Skeletal muscle tissue (tissue), 3 donors: ENCODE measurements at regions not wholly inside any gene's neighbourhood (a gene's known extent, or its start where the extent isn't known, plus 50 kb on each side); places are given as distances from the start of the nearest gene placed in this dataset.

Source experiments
- H3K27ac ChIP-seq: one replicate; pipeline ENCODE4 v1.7.0; 2013; ENCODE audit warnings: mild to moderate bottlenecking, low read depth, low read length, inconsistent platforms
- H3K27me3 ChIP-seq, 3 donors: one replicate each; pipeline ENCODE4 v1.7.0; 2013; ENCODE audit warnings: low read length in 3 of 3; ENCODE audit not compliant: control insufficient read depth in 3 of 3, insufficient read depth in 3 of 3
- H3K36me3 ChIP-seq, 3 donors: one replicate each; pipeline ENCODE4 v1.7.0; 2013; ENCODE audit warnings: low read length in 3 of 3; ENCODE audit not compliant: control insufficient read depth in 3 of 3, insufficient read depth in 3 of 3
- H3K4me1 ChIP-seq, 3 donors: one replicate each; pipeline ENCODE4 v1.7.0; 2013; ENCODE audit warnings: low read length in 3 of 3, mild to moderate bottlenecking in 3 of 3; ENCODE audit not compliant: control insufficient read depth in 3 of 3, insufficient read depth in 3 of 3
- H3K4me3 ChIP-seq, 3 donors: one replicate each; pipeline ENCODE4 v1.7.0; 2013; ENCODE audit warnings: low read length in 3 of 3
- H3K9ac ChIP-seq, 3 donors: one replicate each; pipeline ENCODE4 v1.7.0; 2013; ENCODE audit warnings: low read length in 3 of 3, mild to moderate bottlenecking in 3 of 3, moderate library complexity in 2 of 3, low read depth in 1 of 3
- H3K9me3 ChIP-seq, 3 donors: one replicate each; pipeline ENCODE4 v1.7.0; 2013; ENCODE audit warnings: low read length in 3 of 3; ENCODE audit not compliant: control insufficient read depth in 3 of 3
- donor health status: Osteomylitis.

DNA sequence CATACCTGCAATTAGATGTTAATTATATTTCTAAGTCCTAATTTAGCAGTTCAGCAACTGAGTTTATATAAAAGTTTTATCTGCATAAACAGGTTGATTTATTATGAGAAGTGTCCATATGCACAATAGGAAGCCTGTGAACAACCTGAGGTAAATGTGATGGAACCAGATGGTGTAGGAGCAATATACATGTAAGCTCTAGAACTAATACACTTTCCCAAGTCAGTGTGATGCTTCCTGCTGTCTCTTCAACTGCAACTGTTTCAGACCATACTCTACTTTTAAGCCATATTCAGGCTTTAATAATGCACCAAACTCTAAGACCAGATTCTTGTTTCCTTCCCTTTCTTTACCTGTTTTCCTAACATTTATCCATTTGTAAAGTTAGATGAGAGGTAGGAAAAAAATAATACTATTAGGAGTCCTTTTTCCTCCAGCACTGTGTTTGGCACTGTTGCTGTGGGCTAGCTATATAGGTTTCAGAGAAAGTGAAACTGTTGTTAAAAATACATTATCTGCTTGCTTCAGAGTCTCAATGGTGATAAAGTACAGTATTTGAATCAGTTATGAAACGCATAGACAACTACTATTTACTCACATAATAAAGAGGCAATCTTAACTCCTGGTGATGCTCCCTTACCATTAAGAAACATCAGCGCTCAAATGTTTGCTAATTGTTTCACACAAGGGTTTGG is 1009.3 kb downstream of the GRIK2 start:
- Histone ChIP-seq H3K9me3 (no peaks in the 10 kb centered on the region), H3K4me1 (no peaks in the 10 kb centered on the region), H3K9ac (no peak overlapping the region), H3K27ac (no peak overlapping the region), H3K36me3 (no peaks in the 10 kb centered on the region), H3K4me3 (no peak overlapping the region), H3K27me3 (no peaks in the 10 kb centered on the region)

DNA sequence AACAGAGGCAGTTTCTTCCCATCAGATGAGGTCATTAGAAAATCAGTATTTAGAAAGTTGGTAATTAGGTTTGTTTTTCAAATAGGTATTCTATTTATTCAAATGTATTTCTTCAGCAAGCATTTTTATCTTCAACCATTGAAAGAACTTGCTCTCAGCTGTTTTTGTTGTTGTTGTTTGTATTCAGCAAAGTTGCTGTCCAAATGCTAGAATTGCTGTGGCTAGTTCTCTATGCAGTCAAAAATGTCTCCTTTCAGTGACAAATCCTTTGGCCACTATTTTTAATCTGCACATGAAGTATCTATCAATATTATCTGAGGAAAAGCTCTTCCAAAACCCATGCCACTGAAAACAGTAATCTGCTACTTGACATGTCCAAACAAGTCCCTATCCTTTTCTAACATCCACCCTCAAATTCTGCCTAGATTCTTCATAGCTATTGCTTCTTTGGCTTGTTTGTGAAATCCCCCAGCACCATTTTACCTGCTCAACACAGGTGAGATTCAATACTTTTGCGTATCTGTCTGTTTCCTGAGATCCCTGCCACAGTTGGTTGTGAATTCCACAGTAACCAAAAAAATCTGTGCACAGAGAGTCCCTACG is 1005.4 kb downstream of the GRIK2 start:
- no peak overlapping the region for H3K9ac ChIP-seq
- H3K36me3 ChIP-seq, result no peaks in the 10 kb centered on the region
- no peak overlapping the region for H3K27ac ChIP-seq
- H3K4me3 ChIP-seq, result no peak overlapping the region
- H3K4me1 ChIP-seq, result no peaks in the 10 kb centered on the region
- H3K27me3 ChIP-seq, result no peaks in the 10 kb centered on the region
- no peaks in the 10 kb centered on the region for H3K9me3 ChIP-seq

DNA sequence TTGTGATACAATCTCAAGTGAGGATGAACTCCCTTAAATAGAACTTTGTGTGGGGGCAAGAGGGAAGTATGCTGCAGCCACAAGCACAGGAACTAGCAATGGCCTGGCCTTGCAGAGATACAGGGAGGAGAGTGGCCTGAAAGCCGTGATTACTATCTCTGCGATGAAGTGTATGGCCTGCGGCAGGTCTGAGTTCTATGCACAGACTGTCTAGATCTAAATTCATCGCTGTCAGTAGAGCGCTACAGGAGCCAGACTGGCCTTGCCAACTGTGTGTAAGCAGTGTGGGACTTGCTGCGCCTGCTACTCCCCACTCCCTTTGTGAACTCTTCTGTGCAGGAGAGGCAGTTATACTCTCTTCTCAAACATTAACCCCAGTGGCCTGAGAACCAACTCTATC is 997.0 kb downstream of the GRIK2 start:
- Histone ChIP-seq H3K9me3 (no peaks in the 10 kb centered on the region), H3K4me1 (no peaks in the 10 kb centered on the region), H3K27ac (no peak overlapping the region), H3K27me3 (no peaks in the 10 kb centered on the region), H3K36me3 (no peaks in the 10 kb centered on the region), H3K9ac (no peak overlapping the region), H3K4me3 (no peak overlapping the region)

DNA sequence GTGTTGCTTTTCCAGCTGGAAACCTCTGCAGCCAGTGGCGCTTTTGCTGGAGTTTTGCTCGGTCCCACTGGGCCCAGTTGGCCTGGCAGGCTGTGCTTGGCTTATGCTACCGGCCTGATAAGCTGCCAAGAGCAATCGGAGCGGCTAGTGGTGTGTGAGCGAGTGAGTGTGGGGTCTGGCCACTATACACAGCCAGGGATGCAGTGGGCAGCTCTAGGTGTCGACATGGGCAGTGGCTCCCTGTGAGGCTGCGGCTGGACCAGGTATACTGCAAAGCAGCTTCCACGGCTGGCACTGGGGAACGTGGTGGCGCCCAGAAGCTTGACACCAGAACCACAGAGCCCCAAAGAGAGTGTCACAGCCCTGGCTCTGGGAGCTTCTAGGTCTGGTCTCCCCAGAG is 996.5 kb downstream of the GRIK2 start:
- Histone ChIP-seq H3K27ac (no peak overlapping the region), H3K27me3 (no peaks in the 10 kb centered on the region), H3K36me3 (no peaks in the 10 kb centered on the region), H3K9me3 (no peaks in the 10 kb centered on the region), H3K4me3 (no peak overlapping the region), H3K9ac (no peak overlapping the region), H3K4me1 (no peaks in the 10 kb centered on the region)

DNA sequence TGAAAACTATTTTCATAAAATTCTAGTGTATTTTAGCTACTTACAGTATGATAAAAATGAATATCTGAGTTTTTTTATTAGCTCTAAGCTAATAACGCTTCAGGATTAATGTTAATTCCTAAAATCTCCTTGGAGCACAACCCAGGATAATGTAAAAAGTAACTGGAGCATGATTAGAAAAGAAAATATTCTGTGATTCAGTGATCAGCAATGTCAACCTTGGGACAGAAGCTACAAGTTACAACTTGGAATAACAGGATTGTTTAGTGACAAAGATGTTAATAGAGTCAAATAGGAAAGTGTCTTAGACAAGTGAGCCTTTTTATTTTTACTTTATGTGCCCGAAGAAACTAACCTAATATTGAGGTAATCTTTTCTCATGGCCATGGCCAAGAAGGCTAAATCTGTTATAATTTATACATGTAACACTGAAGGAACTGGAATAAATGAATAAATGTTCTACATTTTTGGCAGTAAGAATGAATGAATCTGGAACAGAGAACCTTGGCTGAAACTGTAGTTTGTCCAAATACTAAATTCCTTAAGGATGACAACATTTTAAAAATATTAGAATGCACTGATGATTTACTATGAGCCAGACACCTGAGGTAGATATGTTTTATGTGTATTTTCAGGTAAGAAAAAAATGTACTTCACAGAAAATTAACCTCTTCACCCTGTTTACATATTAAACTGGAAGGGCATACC is 994.0 kb downstream of the GRIK2 start:
- H3K27me3 ChIP-seq, result no peaks in the 10 kb centered on the region
- H3K9me3 ChIP-seq, result no peaks in the 10 kb centered on the region
- no peak overlapping the region for H3K9ac ChIP-seq
- no peak overlapping the region for H3K4me3 ChIP-seq
- no peak overlapping the region for H3K27ac ChIP-seq
- H3K4me1 ChIP-seq, result no peaks in the 10 kb centered on the region
- H3K36me3 ChIP-seq, result no peaks in the 10 kb centered on the region

DNA sequence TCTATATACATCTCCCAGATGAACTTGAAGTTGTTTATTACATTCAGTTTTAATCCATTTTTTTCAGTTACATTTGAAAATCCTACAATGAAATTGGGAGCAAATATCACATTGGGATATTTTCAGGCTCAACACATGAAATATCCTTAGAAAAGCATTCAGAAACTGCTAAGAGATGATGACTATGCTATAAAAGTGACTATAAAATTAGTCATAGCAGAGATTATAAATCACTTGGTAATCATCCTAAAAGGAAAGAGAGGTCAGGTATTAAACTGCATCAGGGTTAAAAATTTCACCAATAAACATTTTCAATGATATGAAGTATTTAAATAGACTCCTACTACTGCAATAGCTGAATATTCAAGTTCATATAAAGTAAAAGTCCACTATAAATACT is 987.7 kb downstream of the GRIK2 start:
- Histone ChIP-seq H3K36me3 (no peaks in the 10 kb centered on the region), H3K9ac (no peak overlapping the region), H3K27me3 (no peaks in the 10 kb centered on the region), H3K4me1 (no peaks in the 10 kb centered on the region), H3K4me3 (no peak overlapping the region), H3K27ac (no peak overlapping the region), H3K9me3 (no peaks in the 10 kb centered on the region)

DNA sequence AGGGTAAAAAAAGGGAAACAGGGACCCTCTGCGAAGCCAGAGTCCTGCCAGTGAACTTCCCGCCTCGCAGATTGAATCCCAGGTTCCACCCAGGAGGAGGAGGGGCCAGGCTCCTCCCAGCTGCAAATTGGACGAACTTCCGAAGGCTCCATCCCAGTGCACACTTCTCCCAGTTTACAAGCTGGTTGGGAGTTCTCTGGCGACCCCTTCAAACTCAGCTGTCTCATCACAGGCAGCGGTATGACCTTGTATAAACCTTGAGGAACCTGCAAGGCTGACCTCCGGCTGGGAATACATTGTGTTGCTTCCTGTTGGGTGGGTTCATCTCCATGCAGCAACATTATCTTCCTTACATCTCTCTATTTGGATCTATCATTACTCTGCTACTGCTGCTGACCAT is 962.7 kb downstream of the GRIK2 start:
- no peak overlapping the region for H3K9ac ChIP-seq
- no peaks in the 10 kb centered on the region for H3K36me3 ChIP-seq
- no peak overlapping the region for H3K27ac ChIP-seq
- H3K27me3 ChIP-seq, result no peaks in the 10 kb centered on the region
- no peaks in the 10 kb centered on the region for H3K4me1 ChIP-seq
- H3K4me3 ChIP-seq, result no peak overlapping the region
- H3K9me3 ChIP-seq, result no peaks in the 10 kb centered on the region

DNA sequence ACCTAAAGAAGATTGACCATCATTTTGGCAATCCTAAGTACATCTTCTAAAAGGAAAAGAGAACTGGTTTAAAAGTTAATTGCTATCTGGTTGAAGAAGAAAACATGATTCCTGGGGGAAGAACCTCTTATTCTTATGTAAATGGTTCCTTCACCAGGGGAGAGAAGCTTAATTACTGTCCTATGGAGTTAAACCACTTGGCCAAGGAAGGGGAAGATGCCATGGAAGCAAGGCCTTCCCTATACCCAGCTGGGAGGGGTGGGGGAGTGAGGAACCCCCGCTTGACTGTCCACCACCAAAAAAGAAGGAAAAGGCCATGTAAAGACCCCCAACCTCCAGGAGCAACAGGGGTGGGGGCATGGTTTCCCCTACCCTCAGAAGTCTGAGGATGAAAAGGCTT is 962.1 kb downstream of the GRIK2 start:
- Histone ChIP-seq H3K9me3 (no peaks in the 10 kb centered on the region), H3K9ac (no peak overlapping the region), H3K4me1 (no peaks in the 10 kb centered on the region), H3K4me3 (no peak overlapping the region), H3K27ac (no peak overlapping the region), H3K36me3 (no peaks in the 10 kb centered on the region), H3K27me3 (no peaks in the 10 kb centered on the region)

DNA sequence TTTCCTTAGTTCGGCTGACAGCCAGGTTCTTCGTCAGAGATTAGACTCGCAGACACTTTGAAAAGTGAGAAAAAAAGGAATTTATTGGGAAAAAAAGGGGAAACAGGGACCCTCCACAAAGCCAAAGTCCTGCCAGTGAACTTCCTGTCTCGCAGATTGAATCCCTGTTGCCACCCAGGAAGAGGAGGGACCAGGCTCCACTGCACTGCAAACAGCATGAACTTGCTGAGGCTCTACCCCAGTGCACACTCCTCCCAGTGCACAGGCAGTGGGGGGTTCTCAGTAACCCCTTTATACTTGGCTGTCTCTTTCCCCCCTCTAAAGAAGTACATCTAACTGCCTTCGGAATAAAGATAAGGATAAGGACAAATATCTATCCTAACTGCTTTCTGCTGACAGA is 959.0 kb downstream of the GRIK2 start:
- Histone ChIP-seq H3K36me3 (no peaks in the 10 kb centered on the region), H3K4me3 (no peak overlapping the region), H3K4me1 (no peaks in the 10 kb centered on the region), H3K9me3 (no peaks in the 10 kb centered on the region), H3K9ac (no peak overlapping the region), H3K27me3 (no peaks in the 10 kb centered on the region), H3K27ac (no peak overlapping the region)

DNA sequence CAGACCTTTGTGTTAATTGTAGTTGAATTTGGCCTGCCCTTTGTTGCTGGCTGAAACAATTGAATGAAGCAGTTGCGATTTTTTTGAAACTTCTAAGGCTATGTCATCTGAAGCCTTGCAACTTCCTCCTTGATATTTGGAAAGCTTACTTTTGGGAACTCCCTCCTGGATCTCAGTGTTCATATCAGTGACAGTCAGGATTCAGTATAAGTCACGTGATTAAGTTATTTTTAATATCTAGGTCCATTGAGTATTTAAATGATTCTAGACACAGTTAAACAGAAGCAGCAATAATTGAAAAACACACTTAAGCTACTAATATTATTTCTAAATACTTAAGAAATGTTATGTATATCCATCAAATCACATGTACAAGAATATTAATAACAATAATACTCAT is 951.3 kb downstream of the GRIK2 start:
- Histone ChIP-seq H3K9ac (no peak overlapping the region), H3K9me3 (peaks cover 0 to 2% (median 0%) of the 10 kb centered on the region in 3 donors), H3K27me3 (no peaks in the 10 kb centered on the region), H3K4me1 (no peaks in the 10 kb centered on the region), H3K4me3 (no peak overlapping the region), H3K27ac (no peak overlapping the region), H3K36me3 (no peaks in the 10 kb centered on the region)
